OCI-LY7 (cell line): ENCODE measurements at regions not wholly inside any gene's neighbourhood (a gene's known extent, or its start where the extent isn't known, plus 50 kb on each side); places are given as distances from the start of the nearest gene placed in this dataset.
"Not testable (repeated sequence)": the region's sequence is repeated elsewhere in the genome, so short reads cannot be mapped to it uniquely, and the experiment has no call there.

Experiments
- BruUV-seq: library from RNA; stranded (reverse); fragments of 400-500 nt; replicated peaks from 2 replicates; lab custom pipeline; 2021; lab: Mats Ljungman, UMichigan
- CTCF ChIA-PET: fragments of 300-600 bp; sonication (Branson Sonifier 250); formaldehyde crosslinking; loops from one replicate; lab custom pipeline; 2022; ENCODE audit warnings: antibody characterized with exemption; ENCODE audit not compliant: unreplicated experiment; lab: Charles Lee
- POLR2A ChIA-PET: fragments of 300-600 bp; sonication (Branson Sonifier 250); formaldehyde crosslinking; loops from one replicate; lab custom pipeline; 2022; ENCODE audit warnings: antibody characterized with exemption; lab: Charles Lee
- DNase-seq: peaks from one replicate; pipeline ENCODE4 v3.0.0-alpha.2; 2015; ENCODE audit warnings: low spot score
- H2AFZ ChIP-seq: fragments of 200-600 bp; sonication (generic), shearing (Covaris generic); 2 replicates; pipeline ENCODE4 v1.6.1; 2014; ENCODE audit warnings: mild to moderate bottlenecking, antibody characterized with exemption, low read length, moderate library complexity
- H3K27ac ChIP-seq: fragments of 200-600 bp; sonication (generic); 2 replicates; pipeline ENCODE4 v1.5.1; 2014; ENCODE audit warnings: mixed run types, low read depth, mild to moderate bottlenecking, moderate library complexity, low read length, inconsistent platforms; ENCODE audit not compliant: poor library complexity, severe bottlenecking
- H3K36me3 ChIP-seq: fragments of 200-600 bp; sonication (generic); 2 replicates; pipeline ENCODE4 v1.6.1; 2014; ENCODE audit warnings: mild to moderate bottlenecking, antibody characterized with exemption, low read length, moderate library complexity, mixed read lengths; ENCODE audit not compliant: insufficient read depth
- H3K4me1 ChIP-seq: fragments of 200-600 bp; sonication (generic); 2 replicates; pipeline ENCODE4 v1.5.1; 2014; ENCODE audit warnings: mild to moderate bottlenecking, low read length; ENCODE audit not compliant: insufficient read depth, poor library complexity, severe bottlenecking
- H3K4me2 ChIP-seq: fragments of 200-600 bp; sonication (generic); 2 replicates; pipeline ENCODE4 v1.6.1; 2014; ENCODE audit warnings: mild to moderate bottlenecking, low read length
- H3K4me3 ChIP-seq: fragments of 200-600 bp; sonication (generic); 2 replicates; pipeline ENCODE4 v1.5.1; 2014; ENCODE audit warnings: mild to moderate bottlenecking, low read depth, low read length; ENCODE audit not compliant: poor library complexity, severe bottlenecking
- H3K79me2 ChIP-seq: fragments of 200-600 bp; sonication (generic); 2 replicates; pipeline ENCODE4 v1.6.1; 2016; ENCODE audit warnings: low read depth, mild to moderate bottlenecking, low read length, moderate library complexity, mixed read lengths; ENCODE audit not compliant: insufficient read depth
- H3K9me2 ChIP-seq: fragments of 200-600 bp; sonication (generic); 2 replicates; pipeline ENCODE4 v1.6.1; 2016; ENCODE audit warnings: mild to moderate bottlenecking, low read length, mixed read lengths; ENCODE audit not compliant: insufficient read depth
- H3K9me3 ChIP-seq: fragments of 200-600 bp; sonication (generic); 2 replicates; pipeline ENCODE4 v1.6.1; 2014; ENCODE audit warnings: mild to moderate bottlenecking, mixed run types, low read length, mixed read lengths
- H4K20me1 ChIP-seq: fragments of 200-600 bp; sonication (generic); 2 replicates; pipeline ENCODE4 v1.6.1; 2014; ENCODE audit warnings: mild to moderate bottlenecking, antibody characterized with exemption, low read length, moderate library complexity, mixed read lengths; ENCODE audit not compliant: insufficient read depth
- CTCF ChIP-seq: fragments of 200-600 bp; sonication (generic); conservative IDR thresholded peaks from 2 replicates; pipeline ENCODE4 v1.5.1; 2014; ENCODE audit warnings: mild to moderate bottlenecking, antibody characterized with exemption, low read length, moderate library complexity, mixed read lengths
- EZH2phosphoT487 ChIP-seq: fragments of 200-600 bp; sonication (generic); IDR thresholded peaks from 2 replicates; pipeline ENCODE4 v1.6.1; 2018; ENCODE audit warnings: low read depth, borderline replicate concordance, mild to moderate bottlenecking, mixed run types, antibody characterized with exemption, low read length, moderate library complexity, mixed read lengths
- intact Hi-C: fragments of 100-400 bp; cut with micrococcal nuclease; formaldehyde crosslinking; loops from one replicate; pipeline ENCODE4 v1.10.0; 2022; ENCODE audit not compliant: unreplicated experiment

GRCh38 chr7:136424058-136424457 lies 444.4 kb upstream of the CHRM2 start:
- H2AFZ ChIP-seq = no peak overlapping the region
- H3K4me1 ChIP-seq = no peaks in the 10 kb centered on the region
- intact Hi-C loops = no loop called here
- TF ChIP-seq EZH2phosphoT487 (no peak), CTCF (no peak)
- CTCF ChIA-PET = no interaction called here
- H3K79me2 ChIP-seq = no peaks in the 10 kb centered on the region
- H3K4me3 ChIP-seq = no peak overlapping the region
- no peak overlapping the region for H3K27ac ChIP-seq
- BruUV-seq = no TSS peak
- H3K9me3 ChIP-seq = no peaks in the 10 kb centered on the region
- no peak for DNase-seq
- no peaks in the 10 kb centered on the region for H3K9me2 ChIP-seq
- POLR2A ChIA-PET = interaction anchor here (0.6 to 0.7 kb wide), 5 partner anchors 33 to 1676 kb away, joined by 3 to 4 read pairs (median 4); no protein-coding TSS in a partner anchor
- H4K20me1 ChIP-seq = no peaks in the 10 kb centered on the region
- H3K4me2 ChIP-seq = no peak overlapping the region
- no peaks in the 10 kb centered on the region for H3K36me3 ChIP-seq

- H3K27ac ChIP-seq, intact Hi-C loops, H4K20me1 ChIP-seq, H3K4me3 ChIP-seq, BruUV-seq, H2AFZ ChIP-seq, H3K36me3 ChIP-seq, CTCF ChIA-PET, DNase-seq, H3K4me2 ChIP-seq, H3K4me1 ChIP-seq, H3K79me2 ChIP-seq, H3K9me3 ChIP-seq, H3K9me2 ChIP-seq: not testable (repeated sequence)
- POLR2A ChIA-PET = interaction anchor here (0.5 kb wide), 1 partner anchor 17 kb away, joined by 4 read pairs; no protein-coding TSS in a partner anchor
Measured at GRCh38 chr7:136419740-136420139, 442.6 kb upstream of the MTPN start.

- Histone ChIP-seq H4K20me1 (no peaks in the 10 kb centered on the region), H3K4me3 (no peak overlapping the region), H3K4me1 (peaks cover 19% of the 10 kb centered on the region), H3K27ac (no peak overlapping the region), H2AFZ (peak overlapping the region; percentile 41; the same call in 1 of the 2 replicates), H3K9me2 (no peaks in the 10 kb centered on the region), H3K79me2 (no peaks in the 10 kb centered on the region), H3K9me3 (no peaks in the 10 kb centered on the region), H3K36me3 (no peaks in the 10 kb centered on the region), H3K4me2 (no peak overlapping the region)
- POLR2A ChIA-PET = no interaction called here
- CTCF ChIA-PET = no interaction called here
- no peak for DNase-seq
- intact Hi-C loops = no loop called here
- no peak for TF ChIP-seq CTCF
- TF ChIP-seq EZH2phosphoT487 = no peak
- BruUV-seq = no TSS peak
Measured at GRCh38 chr7:136412952-136413351, 435.8 kb upstream of the MTPN start.
